Loucy (cell line): ENCODE measurements at regions not wholly inside any gene's neighbourhood (a gene's known extent, or its start where the extent isn't known, plus 50 kb on each side); places are given as distances from the start of the nearest gene placed in this dataset.

Experiments used
- CTCF ChIP-seq: fragments of 200-600 bp; sonication (generic); conservative IDR thresholded peaks from 2 replicates; pipeline ENCODE4 v1.5.1; 2014; ENCODE audit warnings: mild to moderate bottlenecking, antibody characterized with exemption, low read length
- EZH2phosphoT487 ChIP-seq: fragments of 200-600 bp; IDR thresholded peaks from 2 replicates; pipeline ENCODE4 v1.6.1; 2018; ENCODE audit warnings: antibody characterized with exemption, mild to moderate bottlenecking, moderate library complexity, borderline replicate concordance

DNA sequence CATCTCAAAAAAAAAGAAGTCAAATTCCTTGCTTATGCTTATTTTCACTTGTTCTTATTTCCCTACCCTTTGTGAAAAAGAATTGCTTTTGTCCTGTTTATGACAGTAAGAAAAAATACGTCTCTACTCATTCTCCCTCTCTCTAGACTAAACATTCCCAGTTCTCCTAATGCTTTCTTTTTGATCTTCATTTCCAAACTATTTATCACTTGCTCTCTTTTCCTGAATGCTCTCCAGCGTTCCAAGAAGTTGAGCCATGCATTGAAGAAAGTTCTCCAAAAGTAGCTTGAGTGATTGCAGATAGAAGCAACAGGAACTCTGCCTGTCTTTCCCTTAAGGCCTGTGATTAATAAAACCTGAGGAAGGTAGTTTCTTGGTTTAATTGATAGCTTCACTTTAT lies 53.1 kb upstream of the TMEM170B start:
- TF ChIP-seq CTCF (no peak), EZH2phosphoT487 (no peak)
